ENCODE measurements at regions not wholly inside any gene's neighbourhood (a gene's known extent, or its start where the extent isn't known, plus 50 kb on each side); places are given as distances from the start of the nearest gene placed in this dataset.

DNA sequence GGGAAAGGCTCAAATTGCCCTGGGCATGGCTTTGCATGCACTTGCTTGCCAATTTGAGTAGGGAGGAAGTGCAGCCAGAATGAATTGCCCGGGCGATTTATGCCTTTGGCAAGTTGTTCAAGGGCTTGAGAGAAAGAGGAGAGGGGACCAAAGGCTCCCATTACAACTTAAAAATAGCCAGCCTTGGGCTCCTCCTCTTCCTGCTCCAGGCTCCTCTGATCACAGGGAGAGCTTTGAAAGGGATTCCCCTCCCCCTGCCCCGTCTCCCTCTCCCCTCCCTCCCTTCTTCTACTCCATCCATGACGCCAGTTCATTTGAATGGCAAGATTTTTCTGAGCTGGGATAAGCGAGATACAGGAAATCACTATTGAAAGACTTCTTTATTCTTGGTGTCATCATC lies 304.9 kb upstream of the JAG1 start:
- ATAC-seq (ENCODE audit: low read depth) (no peak), DNase-seq (no peak)
- Histone ChIP-seq H4K8ac (ENCODE audit: low read depth in 2 of 2, low read length in 2 of 2) (no peak overlapping the region), H2BK15ac (ENCODE audit: low read depth, low read length) (no peak overlapping the region), H3K14ac (replicated peaks; ENCODE audit: low read depth, low read length) (no peak overlapping the region), H3K79me1 (ENCODE audit: low read depth in 1 of 2, low read length in 2 of 2) (no peaks in the 10 kb centered on the region), H3K9ac (ENCODE audit: low read depth, low read length) (no peak overlapping the region), H3K4me2 (ENCODE audit: low read depth, low read length) (no peak overlapping the region), H3K9me1 (ENCODE audit: insufficient read depth, low read length) (no peaks in the 10 kb centered on the region), H3K4me1 (ENCODE audit: control insufficient read depth, insufficient read depth, low read length) (peaks cover 1% of the 10 kb centered on the region), H2BK120ac (ENCODE audit: low read depth, low read length) (no peak overlapping the region), H3K9me3 (ENCODE audit: control insufficient read depth, insufficient read depth, low read length) (no peaks in the 10 kb centered on the region), H2BK20ac (ENCODE audit: low read depth, low read length) (no peak overlapping the region), H3K27ac (ENCODE audit: insufficient read depth, low read length) (no peak overlapping the region), H4K91ac (ENCODE audit: insufficient read depth, low read depth, low read length) (no peak overlapping the region), H3K56ac (ENCODE audit: extremely low read depth, insufficient read depth, low read length) (no peak overlapping the region), H3K4ac (ENCODE audit: low read depth, low read length) (no peak overlapping the region), H3K18ac (ENCODE audit: low read depth, low read length) (no peak overlapping the region), H2AK9ac (replicated peaks; ENCODE audit: low read depth, low read length, poor library complexity) (no peak overlapping the region), H2AFZ (replicated peaks; ENCODE audit: low read length, poor library complexity) (no peak overlapping the region), H3K36me3 (ENCODE audit: control insufficient read depth, insufficient read depth, low read length) (no peaks in the 10 kb centered on the region), H2BK5ac (ENCODE audit: low read depth, low read length, poor library complexity, severe bottlenecking) (no peak overlapping the region), H3K23ac (ENCODE audit: low read depth, low read length) (no peak overlapping the region), H4K20me1 (ENCODE audit: insufficient read depth, low read length) (no peaks in the 10 kb centered on the region), H3K27me3 (ENCODE audit: control insufficient read depth, insufficient read depth, low read length) (no peaks in the 10 kb centered on the region), H3K4me3 (ENCODE audit: insufficient read depth, low read depth, low read length) (no peak overlapping the region), H4K5ac (ENCODE audit: low read depth, low read length) (no peak overlapping the region), H2AK5ac (ENCODE audit: low read depth, low read length) (no peak overlapping the region)
- TF ChIP-seq MXI1 (IDR thresholded peaks at IDR 0.05; ENCODE audit: borderline replicate concordance, low read depth, low read length) (no peak), MAZ (IDR thresholded peaks at IDR 0.05; ENCODE audit: borderline replicate concordance, low read depth, low read length) (no peak), POLR2A (IDR thresholded peaks at IDR 0.05; ENCODE audit: low read depth, low read length) (no peak), SMC3 (IDR thresholded peaks at IDR 0.05; ENCODE audit: low read depth, low read length) (no peak), FOS (IDR thresholded peaks at IDR 0.05; ENCODE audit: low read depth, low read length) (no peak), RFX5 (IDR thresholded peaks at IDR 0.05; ENCODE audit: low read depth, low read length) (no peak), MAFK (IDR thresholded peaks at IDR 0.05; ENCODE audit: low read depth, low read length) (no peak), RAD21 (IDR thresholded peaks at IDR 0.05; ENCODE audit: low read length) (no peak), CHD1 (IDR thresholded peaks at IDR 0.05; ENCODE audit: low read depth, low read length) (no peak), NFE2L2 (IDR thresholded peaks at IDR 0.05; ENCODE audit: low read depth, low read length) (no peak), BHLHE40 (IDR thresholded peaks at IDR 0.05; ENCODE audit: low read depth, low read length) (no peak), RCOR1 (IDR thresholded peaks at IDR 0.05; ENCODE audit: insufficient replicate concordance, low read length) (no peak)
- TF ChIP-seq, protein P1, sequence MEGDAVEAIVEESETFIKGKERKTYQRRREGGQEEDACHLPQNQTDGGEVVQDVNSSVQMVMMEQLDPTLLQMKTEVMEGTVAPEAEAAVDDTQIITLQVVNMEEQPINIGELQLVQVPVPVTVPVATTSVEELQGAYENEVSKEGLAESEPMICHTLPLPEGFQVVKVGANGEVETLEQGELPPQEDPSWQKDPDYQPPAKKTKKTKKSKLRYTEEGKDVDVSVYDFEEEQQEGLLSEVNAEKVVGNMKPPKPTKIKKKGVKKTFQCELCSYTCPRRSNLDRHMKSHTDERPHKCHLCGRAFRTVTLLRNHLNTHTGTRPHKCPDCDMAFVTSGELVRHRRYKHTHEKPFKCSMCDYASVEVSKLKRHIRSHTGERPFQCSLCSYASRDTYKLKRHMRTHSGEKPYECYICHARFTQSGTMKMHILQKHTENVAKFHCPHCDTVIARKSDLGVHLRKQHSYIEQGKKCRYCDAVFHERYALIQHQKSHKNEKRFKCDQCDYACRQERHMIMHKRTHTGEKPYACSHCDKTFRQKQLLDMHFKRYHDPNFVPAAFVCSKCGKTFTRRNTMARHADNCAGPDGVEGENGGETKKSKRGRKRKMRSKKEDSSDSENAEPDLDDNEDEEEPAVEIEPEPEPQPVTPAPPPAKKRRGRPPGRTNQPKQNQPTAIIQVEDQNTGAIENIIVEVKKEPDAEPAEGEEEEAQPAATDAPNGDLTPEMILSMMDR (conservative IDR thresholded peaks at IDR 0.05; ENCODE audit: low read depth, low read length), result no peak
- TF ChIP-seq, protein P2, sequence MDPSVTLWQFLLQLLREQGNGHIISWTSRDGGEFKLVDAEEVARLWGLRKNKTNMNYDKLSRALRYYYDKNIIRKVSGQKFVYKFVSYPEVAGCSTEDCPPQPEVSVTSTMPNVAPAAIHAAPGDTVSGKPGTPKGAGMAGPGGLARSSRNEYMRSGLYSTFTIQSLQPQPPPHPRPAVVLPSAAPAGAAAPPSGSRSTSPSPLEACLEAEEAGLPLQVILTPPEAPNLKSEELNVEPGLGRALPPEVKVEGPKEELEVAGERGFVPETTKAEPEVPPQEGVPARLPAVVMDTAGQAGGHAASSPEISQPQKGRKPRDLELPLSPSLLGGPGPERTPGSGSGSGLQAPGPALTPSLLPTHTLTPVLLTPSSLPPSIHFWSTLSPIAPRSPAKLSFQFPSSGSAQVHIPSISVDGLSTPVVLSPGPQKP (IDR thresholded peaks at IDR 0.05; ENCODE audit: borderline replicate concordance, low read depth, low read length), result no peak
- POLR2A ChIA-PET (ENCODE audit: unreplicated experiment), result no interaction called here
- no TSS peak for BruUV-seq (replicated peaks)
- dilution Hi-C loops (cut with HindIII; ENCODE audit: low sequenced_read_pairs, unreplicated experiment) (no loop called here), intact Hi-C loops (cut with micrococcal nuclease) (no loop called here), in situ Hi-C loops (cut with MboI; ENCODE audit: low sequenced_read_pairs) (no loop called here)
- CTCF ChIA-PET, result no interaction called here
- no CpG with 5 or more reads among the region's 5 CpGs for WGBS, 2 experiments (ENCODE audit: extremely low coverage in 2 of 2, insufficient read length in 1 of 2)
